NCI-H2227 (cell line): ENCODE measurements at regions not wholly inside any gene's neighbourhood (a gene's known extent, or its start where the extent isn't known, plus 50 kb on each side); places are given as distances from the start of the nearest gene placed in this dataset.
"Not testable (repeated sequence)": the region's sequence is repeated elsewhere in the genome, so short reads cannot be mapped to it uniquely, and the experiment has no call there.

Source experiments
- DNase-seq: peaks from one replicate; lab custom pipeline; 2025; ENCODE audit not compliant: unreplicated experiment; lab: John Stamatoyannopoulos, UW

- DNase-seq, result peak; percentile 63
These were observed 1115.4 kb downstream of the STPG2 start for GRCh38 chr4:97027728-97028410.

GRCh38 chr4:97028785-97029184, 1114.5 kb downstream of the STPG2 start:
- DNase-seq, result no peak

GRCh38 chr4:97037411-97038145, 1105.7 kb downstream of the STPG2 start:
- DNase-seq, result not testable (repeated sequence)

DNA sequence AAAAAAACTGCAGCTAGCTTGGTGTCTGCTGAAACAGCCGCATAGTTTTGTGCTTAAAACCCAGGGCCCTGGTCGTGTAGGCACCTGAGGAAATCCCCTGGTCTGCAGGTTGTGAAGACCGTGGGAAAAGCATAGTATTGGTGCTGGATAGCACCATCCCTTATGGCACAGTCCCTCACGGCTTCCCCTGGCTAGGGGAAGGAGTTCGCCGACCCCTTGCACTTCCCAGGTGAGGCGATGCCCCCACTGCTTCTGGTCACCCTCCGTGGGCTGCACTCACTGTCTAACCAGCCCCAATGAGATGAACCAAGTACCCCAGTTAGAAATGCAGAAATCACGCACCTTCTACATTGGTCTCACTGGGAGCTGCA, 1105.1 kb downstream of the STPG2 start:
- no peak for DNase-seq

- no peak for DNase-seq
These were observed 1070.6 kb downstream of the STPG2 start for GRCh38 chr4:97072666-97073065.

GRCh38 chr4:97073194-97073593, 1070.1 kb downstream of the STPG2 start:
- no peak for DNase-seq

- no peak for DNase-seq
These were observed 1068.7 kb downstream of the STPG2 start for GRCh38 chr4:97074531-97074930.

GRCh38 chr4:97081951-97082350, 1061.3 kb downstream of the STPG2 start:
- DNase-seq, result no peak

- not testable (repeated sequence) for DNase-seq
These were observed 1046.2 kb downstream of the STPG2 start for GRCh38 chr4:97097036-97097435.

GRCh38 chr4:97101171-97101570, 1042.1 kb downstream of the STPG2 start:
- not testable (repeated sequence) for DNase-seq

- DNase-seq, result no peak
These were observed 1040.0 kb downstream of the STPG2 start for GRCh38 chr4:97103252-97103651.

- no peak for DNase-seq
These were observed 1039.3 kb downstream of the STPG2 start for GRCh38 chr4:97104006-97104405.

DNA sequence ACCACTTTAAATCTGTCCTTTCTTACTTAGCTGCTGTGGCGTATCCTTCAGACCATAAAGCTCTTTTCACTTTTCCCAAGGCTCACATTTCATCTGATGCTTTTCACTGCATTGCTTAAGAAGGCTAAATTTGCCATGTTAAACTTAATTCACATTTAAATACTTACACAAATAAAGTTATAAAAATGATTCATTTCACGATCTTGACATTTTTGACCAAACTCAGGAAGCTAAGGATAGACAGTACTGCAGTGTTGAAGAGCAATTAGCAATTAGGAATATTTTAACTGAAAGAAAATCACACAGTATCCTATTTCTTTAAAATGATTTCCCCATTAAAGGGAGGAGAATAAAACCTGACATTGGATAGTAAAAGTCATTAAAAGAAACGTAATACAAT, 1038.6 kb downstream of the STPG2 start:
- DNase-seq, result no peak

- no peak for DNase-seq
These were observed 1037.8 kb downstream of the STPG2 start for GRCh38 chr4:97105347-97106099.

- DNase-seq, result no peak
These were observed 1037.1 kb downstream of the STPG2 start for GRCh38 chr4:97106161-97106560.

DNA sequence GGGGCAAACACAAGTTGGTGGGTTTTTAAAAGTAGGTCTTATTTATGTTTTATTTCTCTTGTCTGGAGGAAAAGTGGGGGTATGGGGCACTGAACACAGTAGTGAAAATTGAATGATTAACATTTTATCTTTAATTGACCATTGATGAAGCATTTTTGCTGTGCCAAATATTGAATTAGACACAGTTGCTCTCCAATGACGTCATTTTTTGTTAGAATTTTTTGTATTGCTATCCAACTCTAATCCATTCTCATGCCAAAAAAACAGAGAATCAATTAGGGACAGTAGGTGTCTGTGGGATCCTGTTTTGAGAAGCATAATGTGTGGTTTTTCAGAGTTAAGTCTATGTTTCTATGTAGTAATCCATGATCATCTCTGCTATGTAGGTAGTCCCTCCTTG, 1032.8 kb downstream of the STPG2 start:
- DNase-seq, result no peak

DNA sequence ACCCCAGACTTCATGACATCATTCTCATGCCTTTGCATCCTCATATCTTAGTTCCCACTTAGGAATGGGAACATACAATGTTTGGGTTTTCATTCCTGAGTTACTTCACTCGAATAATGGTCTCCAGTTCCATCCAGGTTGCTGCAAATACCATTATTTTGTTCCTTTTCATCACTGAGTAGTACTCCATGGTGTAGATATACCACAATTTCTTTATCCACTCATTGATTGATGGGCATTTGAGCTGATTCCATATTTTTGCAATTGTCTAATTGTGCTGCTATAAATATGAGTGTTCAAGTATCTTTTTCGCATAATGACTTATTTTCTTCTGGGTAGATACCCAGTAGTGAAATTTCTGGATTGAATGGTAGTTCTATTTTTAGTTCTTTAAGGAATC, 1026.8 kb downstream of the STPG2 start:
- DNase-seq, result no peak

DNA sequence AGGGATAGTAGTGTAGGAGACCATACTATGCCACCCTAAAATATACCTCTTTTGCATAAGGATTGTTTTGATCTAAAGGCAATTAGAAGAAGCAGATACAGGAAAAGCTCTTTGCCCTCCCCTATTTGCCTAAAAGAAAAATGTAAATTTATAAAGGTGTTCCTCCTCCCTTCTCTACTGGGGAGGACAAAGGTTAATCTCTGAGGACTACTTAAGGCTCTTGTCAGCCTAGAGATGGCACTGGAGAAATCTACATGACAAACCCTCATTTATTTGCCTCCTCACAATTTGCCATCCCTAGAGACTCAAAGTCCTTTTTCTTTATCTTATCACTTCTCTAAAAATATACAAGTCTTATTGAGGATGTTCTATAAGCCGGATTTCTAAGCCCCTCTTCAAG, 1021.8 kb downstream of the STPG2 start:
- DNase-seq, result no peak

- DNase-seq, result no peak
These were observed 1019.7 kb downstream of the STPG2 start for GRCh38 chr4:97123573-97123972.

GRCh38 chr4:97132435-97132834, 1010.8 kb downstream of the STPG2 start:
- no peak for DNase-seq

- DNase-seq, result no peak
These were observed 1008.8 kb downstream of the STPG2 start for GRCh38 chr4:97134456-97134855.

DNA sequence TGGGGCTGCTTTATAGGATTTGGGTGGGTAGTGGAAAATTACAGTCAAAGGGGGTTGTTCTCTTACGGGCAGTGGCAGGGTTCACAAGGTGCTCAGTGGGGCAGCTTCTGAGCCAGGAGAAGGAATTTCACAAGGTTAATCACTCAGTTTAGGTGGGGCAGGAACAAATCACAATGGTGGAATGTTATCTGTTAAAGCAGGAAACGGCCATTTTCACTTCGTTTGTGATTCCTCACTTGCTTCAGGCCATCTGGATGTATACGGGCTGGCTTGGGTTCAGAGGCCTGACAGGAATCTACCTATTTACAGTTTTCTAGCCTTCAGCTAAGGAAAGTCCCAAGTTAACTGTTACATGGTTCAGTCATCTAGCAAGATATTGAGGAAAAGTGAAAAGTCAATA, 1003.5 kb downstream of the STPG2 start:
- no peak for DNase-seq
